OCI-M1 (cell line): ENCODE measurements at regions not wholly inside any gene's neighbourhood (a gene's known extent, or its start where the extent isn't known, plus 50 kb on each side); places are given as distances from the start of the nearest gene placed in this dataset.
A peak's percentile ranks its signal among the peaks of the same experiment; 100 is the strongest.
"Not testable (repeated sequence)": the region's sequence is repeated elsewhere in the genome, so short reads cannot be mapped to it uniquely, and the experiment has no call there.

Source experiments
- DNase-seq: peaks from one replicate; lab custom pipeline; 2025; lab: John Stamatoyannopoulos, UW

- no peak for DNase-seq
These were observed 626.0 kb downstream of the EDEM1 start for GRCh38 chr3:5813521-5813920.

GRCh38 chr3:5822843-5823242 is 635.3 kb downstream of the EDEM1 start:
- DNase-seq: no peak

- DNase-seq: no peak
These were observed 639.0 kb downstream of the EDEM1 start for GRCh38 chr3:5826467-5826866.

GRCh38 chr3:5828251-5828650 is 640.7 kb downstream of the EDEM1 start:
- no peak for DNase-seq

- no peak for DNase-seq
These were observed 652.5 kb downstream of the EDEM1 start for GRCh38 chr3:5840056-5840455.

GRCh38 chr3:5841599-5841998 is 654.1 kb downstream of the EDEM1 start:
- DNase-seq: no peak

- DNase-seq: no peak
These were observed 658.8 kb downstream of the EDEM1 start for GRCh38 chr3:5846261-5846660.

- DNase-seq: no peak
These were observed 673.6 kb downstream of the EDEM1 start for GRCh38 chr3:5861151-5861550.

- no peak for DNase-seq
These were observed 687.4 kb downstream of the EDEM1 start for GRCh38 chr3:5874931-5875341.

GRCh38 chr3:5888851-5889250 is 701.3 kb downstream of the EDEM1 start:
- no peak for DNase-seq

GRCh38 chr3:5889374-5889773 is 701.9 kb downstream of the EDEM1 start:
- DNase-seq: no peak

- DNase-seq: no peak
These were observed 704.2 kb downstream of the EDEM1 start for GRCh38 chr3:5891711-5892110.

GRCh38 chr3:5898106-5898505 is 710.6 kb downstream of the EDEM1 start:
- DNase-seq: peak; percentile 14

GRCh38 chr3:5899014-5899761 is 711.7 kb downstream of the EDEM1 start:
- DNase-seq: no peak

GRCh38 chr3:5917932-5918331 is 730.4 kb downstream of the EDEM1 start:
- DNase-seq: no peak

- DNase-seq: no peak
These were observed 731.1 kb downstream of the EDEM1 start for GRCh38 chr3:5918626-5919025.

GRCh38 chr3:5929027-5929426 is 741.5 kb downstream of the EDEM1 start:
- DNase-seq: no peak

GRCh38 chr3:5944061-5944460 is 756.6 kb downstream of the EDEM1 start:
- DNase-seq: not testable (repeated sequence)

- no peak for DNase-seq
These were observed 760.6 kb downstream of the EDEM1 start for GRCh38 chr3:5948084-5948483.

GRCh38 chr3:5951026-5951425 is 763.5 kb downstream of the EDEM1 start:
- DNase-seq: no peak

- no peak for DNase-seq
These were observed 785.1 kb downstream of the EDEM1 start for GRCh38 chr3:5972586-5972985.

GRCh38 chr3:5974630-5975322 is 787.3 kb downstream of the EDEM1 start:
- no peak for DNase-seq

GRCh38 chr3:5977331-5977730 is 789.8 kb downstream of the EDEM1 start:
- no peak for DNase-seq

GRCh38 chr3:5980475-5980874 is 793.0 kb downstream of the EDEM1 start:
- no peak for DNase-seq
